GM12878 (cell line): ENCODE measurements at regions not wholly inside any gene's neighbourhood (a gene's known extent, or its start where the extent isn't known, plus 50 kb on each side); places are given as distances from the start of the nearest gene placed in this dataset.

Experiments used
- ATAC-seq: fragments of 200-7000 bp; cut with Tn5 transposase; 3 replicates; pipeline ENCODE4 v1.9.1; 2020; ENCODE audit warnings: mild to moderate bottlenecking, moderate library complexity
- BruUV-seq: library from RNA; stranded (reverse); fragments of 400-500 nt; replicated peaks from 2 replicates; lab custom pipeline; 2021; lab: Mats Ljungman, UMichigan
- CTCF ChIA-PET: fragments of 300-600 bp; sonication (Branson Sonifier 250); formaldehyde crosslinking; extraction: SDS; loops from one replicate; lab custom pipeline; 2021; ENCODE audit warnings: inconsistent platforms; lab: Yijun Ruan, JAX
- POLR2A ChIA-PET: fragments of 350-600 bp; formaldehyde crosslinking; extraction: SDS; loops from one replicate; lab custom pipeline; 2021; ENCODE audit warnings: inconsistent platforms; lab: Charles Lee
- RAD21 ChIA-PET: fragments of 300-600 bp; sonication (Branson Sonifier 250); formaldehyde crosslinking; loops from one replicate; lab custom pipeline; 2023; ENCODE audit warnings: antibody characterized with exemption; ENCODE audit not compliant: unreplicated experiment; lab: Charles Lee
- SMC1A ChIA-PET: fragments of 300-600 bp; sonication (Branson Sonifier 250); formaldehyde crosslinking; loops from one replicate; lab custom pipeline; 2023; ENCODE audit not compliant: unreplicated experiment, uncharacterized antibody; lab: Charles Lee
- DNase-seq: peaks from one replicate; pipeline ENCODE4 v3.0.0-alpha.2; 2011; ENCODE audit warnings: low read depth, low spot score
- FAIRE-seq: peaks from 3 replicates; lab custom pipeline; 2011; peaks lifted over from hg19 to GRCh38; lab: Jason Lieb, UNC
- H2AFZ ChIP-seq: 2 replicates; pipeline ENCODE4 v1.6.0; 2011; ENCODE audit warnings: low read depth, low read length, control low read depth; ENCODE audit not compliant: control insufficient read depth
- H3K27ac ChIP-seq: 2 replicates; pipeline ENCODE4 v1.5.1; 2011; ENCODE audit warnings: control low read depth; ENCODE audit not compliant: control insufficient read depth, insufficient read depth
- H3K27me3 ChIP-seq, 2 experiments: replicated peaks in 1 of 2; 2 replicates each; pipeline versions ENCODE4 v1.6.0 to v1.6.1; 2011; ENCODE audit warnings: low read length in 1 of 2; ENCODE audit not compliant: control insufficient read depth in 2 of 2, insufficient read depth in 2 of 2
- H3K36me3 ChIP-seq, 2 experiments: 2 replicates each; pipeline ENCODE4 v1.5.1; 2011; ENCODE audit warnings: low read length in 1 of 2; ENCODE audit not compliant: control insufficient read depth in 2 of 2, insufficient read depth in 2 of 2
- H3K4me1 ChIP-seq: 2 replicates; pipeline ENCODE4 v1.6.1; 2011; ENCODE audit warnings: mild to moderate bottlenecking, low read length, moderate library complexity, mixed read lengths; ENCODE audit not compliant: control insufficient read depth, insufficient read depth
- H3K4me2 ChIP-seq: 2 replicates; pipeline ENCODE4 v1.6.0; 2011; ENCODE audit warnings: control low read depth; ENCODE audit not compliant: control insufficient read depth, insufficient read depth
- H3K4me3 ChIP-seq: fragments of 200-600 bp; sonication (generic); 2 replicates; pipeline ENCODE4 v1.5.1; 2016
- H3K79me2 ChIP-seq: 2 replicates; pipeline ENCODE4 v1.6.0; 2011; ENCODE audit warnings: low read length; ENCODE audit not compliant: control insufficient read depth, insufficient read depth
- H3K9ac ChIP-seq: 2 replicates; pipeline ENCODE4 v1.8.0; 2011; ENCODE audit warnings: low read length, control low read depth, mixed read lengths; ENCODE audit not compliant: control insufficient read depth, insufficient read depth
- H3K9me3 ChIP-seq: replicated peaks from 3 replicates; pipeline ENCODE4 v1.5.1; 2011; ENCODE audit warnings: mild to moderate bottlenecking, low read length; ENCODE audit not compliant: control insufficient read depth, insufficient read depth
- H4K20me1 ChIP-seq: 2 replicates; pipeline ENCODE4 v1.6.0; 2011; ENCODE audit not compliant: control insufficient read depth, insufficient read depth
- BACH1 ChIP-seq: fragments of 450-650 bp; IDR thresholded peaks from 2 replicates; pipeline ENCODE4 v1.6.1; 2017; ENCODE audit warnings: mild to moderate bottlenecking, borderline replicate concordance
- BMI1 ChIP-seq: fragments of 450-650 bp; IDR thresholded peaks from 2 replicates; pipeline ENCODE4 v1.6.1; 2016; ENCODE audit warnings: mild to moderate bottlenecking, moderate library complexity, borderline replicate concordance
- CHD4 ChIP-seq: fragments of 200-600 bp; sonication (generic); IDR thresholded peaks from 2 replicates; pipeline ENCODE4 v1.6.1; 2016; ENCODE audit warnings: mild to moderate bottlenecking
- CREB1 ChIP-seq: IDR thresholded peaks from 2 replicates; pipeline ENCODE4 v1.6.1; 2012; ENCODE audit warnings: low read depth, mild to moderate bottlenecking, inconsistent platforms
- CTCF ChIP-seq, 3 experiments: IDR thresholded peaks in 2 of 3; conservative IDR thresholded peaks in 1 of 3; 2 replicates each; pipeline ENCODE4 v1.5.1; 2011; ENCODE audit warnings: low read depth in 3 of 3, low read length in 3 of 3, mild to moderate bottlenecking in 3 of 3, control low read depth in 2 of 3, moderate library complexity in 2 of 3, inconsistent platforms in 1 of 3, mixed read lengths in 1 of 3; ENCODE audit not compliant: control insufficient read depth in 2 of 3, insufficient read depth in 1 of 3; ENCODE audit errors: extremely low read depth in 1 of 3
- E2F4 ChIP-seq: IDR thresholded peaks from 2 replicates; pipeline ENCODE4 v1.6.1; 2012; ENCODE audit warnings: low read depth, low read length, improper control_type of control experiment
- NBN ChIP-seq: fragments of 450-650 bp; IDR thresholded peaks from 2 replicates; pipeline ENCODE4 v1.6.1; 2016
- PAX5 ChIP-seq: IDR thresholded peaks from 2 replicates; pipeline ENCODE4 v1.6.1; 2011; ENCODE audit warnings: low read depth, low read length, borderline replicate concordance
- RFX5 ChIP-seq: IDR thresholded peaks from 2 replicates; pipeline ENCODE4 v1.6.1; 2011; ENCODE audit warnings: low read depth, low read length, improper control_type of control experiment
- SIX5 ChIP-seq: IDR thresholded peaks from 2 replicates; pipeline ENCODE4 v1.6.1; 2011; ENCODE audit warnings: mild to moderate bottlenecking, low read depth, low read length, moderate library complexity; ENCODE audit not compliant: severe bottlenecking
- SMAD5 ChIP-seq: IDR thresholded peaks from 2 replicates; pipeline ENCODE4 v1.6.1; 2016; ENCODE audit warnings: antibody characterized with exemption, low read depth
- SRF ChIP-seq, 2 experiments: IDR thresholded peaks; 2 replicates each; pipeline ENCODE4 v1.6.1; 2011; ENCODE audit warnings: low read depth in 2 of 2, low read length in 2 of 2, mild to moderate bottlenecking in 1 of 2, moderate library complexity in 1 of 2
- SUPT20H ChIP-seq: IDR thresholded peaks from 2 replicates; pipeline ENCODE4 v1.6.1; 2011; ENCODE audit warnings: low read depth, mild to moderate bottlenecking, low read length, moderate library complexity, borderline replicate concordance; ENCODE audit not compliant: control insufficient read depth
- ZSCAN29 ChIP-seq: fragments of 450-650 bp; IDR thresholded peaks from 2 replicates; pipeline ENCODE4 v1.6.1; 2017; ENCODE audit warnings: mild to moderate bottlenecking, moderate library complexity
- ZZZ3 ChIP-seq: IDR thresholded peaks from 2 replicates; pipeline ENCODE4 v1.6.1; 2011; ENCODE audit warnings: low read depth; ENCODE audit not compliant: control insufficient read depth, insufficient read length
- WGBS: methylation state at CpG from one replicate; pipeline ENCODE4 v1.1.6; 2016; ENCODE audit warnings: low lambda C conversion rate; ENCODE audit not compliant: insufficient replicate concordance, insufficient coverage; ENCODE audit errors: missing lambda C conversion rate; 5-methylcytosine and 5-hydroxymethylcytosine counted together
- in situ Hi-C: fragments of 300-500 bp; cut with MboI; formaldehyde crosslinking; loops from 9 replicates; pipeline ENCODE4 v1.14.3; 2018; ENCODE audit warnings: mixed read lengths
- intact Hi-C: fragments of 100-400 bp; cut with micrococcal nuclease; formaldehyde crosslinking; loops from one replicate; pipeline ENCODE4 v1.14.2; 2022; ENCODE audit not compliant: unreplicated experiment

- H3K9me3 ChIP-seq, result peaks cover 4% of the 10 kb centered on the region; the same call in 2 of the 3 replicates
Measured at GRCh38 chr16:10232757-10233156, 50.5 kb upstream of the GRIN2A start.

GRCh38 chr16:10239640-10240039 is 57.4 kb upstream of the GRIN2A start:
- intact Hi-C loops, result no loop called here
- Histone ChIP-seq H3K9me3 (no peaks in the 10 kb centered on the region), H3K36me3 (no peaks in the 10 kb centered on the region), H4K20me1 (no peaks in the 10 kb centered on the region), H3K4me1 (peaks cover 5% of the 10 kb centered on the region; the same call in 1 of the 2 replicates), H3K9ac (no peak overlapping the region), H3K79me2 (no peaks in the 10 kb centered on the region), H3K27me3 (no peaks in the 10 kb centered on the region), H3K4me2 (no peak overlapping the region), H2AFZ (no peak overlapping the region), H3K4me3 (no peak overlapping the region), H3K27ac (no peak overlapping the region)
- BruUV-seq, result no TSS peak
- SMC1A ChIA-PET, result no interaction called here
- POLR2A ChIA-PET, result interaction anchor here (0.7 kb wide), 1 partner anchor 76 kb away, joined by 3 read pairs; no protein-coding TSS in a partner anchor
- DNase-seq (no peak), ATAC-seq (no peak), FAIRE-seq (no peak)
- CTCF ChIA-PET, result interaction anchor here (1.1 kb wide), 1 partner anchor 591 kb away, joined by 3 read pairs; no protein-coding TSS in a partner anchor
- WGBS, result 43% methylated on average over 8 of the region's 8 CpGs
- in situ Hi-C loops, result no loop called here
- RAD21 ChIA-PET, result no interaction called here
- TF ChIP-seq CREB1 (no peak), SUPT20H (no peak), BMI1 (no peak), SMAD5 (no peak), PAX5 (no peak), ZSCAN29 (no peak), SRF (IDR thresholded peaks at IDR 0.05; ENCODE audit: low read depth in 2 of 2, low read length in 2 of 2) (no peak), CTCF (IDR thresholded peaks at IDR 0.05 in 2 of 3, conservative IDR thresholded peaks at IDR 0.05 in 1 of 3; ENCODE audit: control insufficient read depth in 2 of 3, extremely low read depth in 1 of 3, insufficient read depth in 1 of 3, low read depth in 3 of 3, low read length in 3 of 3) (no peak), SIX5 (no peak), BACH1 (no peak), NBN (no peak), CHD4 (no peak), E2F4 (no peak), RFX5 (no peak), ZZZ3 (no peak)

More at GRCh38 chr16:10232757-10233156, 50.5 kb upstream of the GRIN2A start:
- Histone ChIP-seq H3K4me2 (no peak overlapping the region), H3K27me3 (no peaks in the 10 kb centered on the region; a peak in 1 of 4 replicates), H2AFZ (no peak overlapping the region), H3K4me1 (peaks cover 6% of the 10 kb centered on the region), H4K20me1 (no peaks in the 10 kb centered on the region), H3K4me3 (no peak overlapping the region), H3K36me3 (no peaks in the 10 kb centered on the region)
- POLR2A ChIA-PET, result no interaction called here
- no TSS peak for BruUV-seq
- WGBS, result 15% methylated on average over 1 of the region's 1 CpG
- intact Hi-C loops, result no loop called here
- RAD21 ChIA-PET, result no interaction called here
- DNase-seq, result no peak
- in situ Hi-C loops, result no loop called here
- no peak for TF ChIP-seq ZZZ3
- TF ChIP-seq, all 136 proteins: peak for 0
- ATAC-seq (no peak), FAIRE-seq (no peak)
- no peak overlapping the region for H3K9ac ChIP-seq
- H3K27ac ChIP-seq, result no peak overlapping the region
- H3K79me2 ChIP-seq, result no peaks in the 10 kb centered on the region
- CTCF ChIA-PET, result interaction anchor here (0.6 kb wide), 1 partner anchor 23 kb away, joined by 4 read pairs; no protein-coding TSS in a partner anchor
- SMC1A ChIA-PET, result interaction anchor here (0.6 kb wide), 1 partner anchor 127 kb away, joined by 3 read pairs; no protein-coding TSS in a partner anchor
